GM04504 (cell line): ENCODE measurements at regions not wholly inside any gene's neighbourhood (a gene's known extent, or its start where the extent isn't known, plus 50 kb on each side); places are given as distances from the start of the nearest gene placed in this dataset.

ENCODE experiments used
- DNase-seq: peaks from one replicate; pipeline ENCODE4 v3.0.0-alpha.2; 2012; ENCODE audit warnings: low read depth

GRCh38 chr22:49623176-49623575, 204.5 kb downstream of the BRD1 start:
- DNase-seq, result no peak

- no peak for DNase-seq
Measured at GRCh38 chr22:49622241-49623105, 205.2 kb downstream of the BRD1 start.

GRCh38 chr22:49621601-49622210, 206.0 kb downstream of the BRD1 start:
- DNase-seq, result no peak

GRCh38 chr22:49620666-49621065, 207.0 kb downstream of the BRD1 start:
- no peak for DNase-seq

DNA sequence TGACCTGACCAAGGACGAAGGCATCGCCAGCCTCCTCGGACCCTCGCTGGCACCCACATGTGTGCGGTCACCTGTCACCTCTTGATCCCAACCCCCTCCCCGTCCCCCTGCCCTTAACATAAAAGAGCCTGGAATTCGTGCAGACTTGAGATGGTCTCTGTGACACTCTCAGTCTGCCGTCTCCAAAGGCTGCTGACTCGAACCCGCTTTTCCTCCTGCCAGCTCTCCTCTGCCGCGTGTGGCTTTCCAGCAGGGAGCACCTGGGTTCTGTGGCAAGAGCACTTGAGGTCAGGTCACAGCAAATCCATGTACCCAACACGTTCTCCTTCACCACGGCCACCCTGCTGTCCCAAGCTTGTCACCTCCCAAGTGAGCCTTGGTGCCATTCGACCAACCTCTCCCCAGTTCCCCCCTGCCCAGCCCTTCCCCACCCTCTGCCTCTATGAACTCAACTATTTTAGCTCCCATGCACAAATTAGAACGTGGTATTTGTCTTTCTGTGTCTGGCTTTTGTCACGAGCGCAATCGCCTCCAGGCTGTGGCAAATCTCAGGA, 207.6 kb downstream of the BRD1 start:
- no peak for DNase-seq

DNA sequence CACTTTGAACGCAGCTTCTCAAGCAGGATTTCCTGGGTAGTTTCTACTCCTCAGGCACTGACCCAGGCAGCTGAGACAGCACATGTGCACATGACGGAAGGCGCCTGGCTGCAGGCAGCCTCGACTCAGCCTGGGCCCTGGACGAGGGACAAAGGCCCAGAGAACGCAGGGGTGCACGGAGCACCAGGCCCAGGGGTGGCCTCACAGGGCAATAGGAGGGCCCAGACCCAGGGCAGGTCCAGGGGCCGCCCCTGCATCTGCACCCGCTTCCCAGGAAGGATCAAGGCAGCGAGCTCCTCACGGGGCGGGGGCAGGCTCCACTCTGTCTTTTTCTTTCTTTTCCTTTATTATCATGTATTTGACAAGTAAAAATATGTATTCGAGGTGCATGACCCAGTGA, 208.4 kb downstream of the BRD1 start:
- DNase-seq, result no peak

GRCh38 chr22:49618677-49618953, 209.1 kb downstream of the BRD1 start:
- no peak for DNase-seq

DNA sequence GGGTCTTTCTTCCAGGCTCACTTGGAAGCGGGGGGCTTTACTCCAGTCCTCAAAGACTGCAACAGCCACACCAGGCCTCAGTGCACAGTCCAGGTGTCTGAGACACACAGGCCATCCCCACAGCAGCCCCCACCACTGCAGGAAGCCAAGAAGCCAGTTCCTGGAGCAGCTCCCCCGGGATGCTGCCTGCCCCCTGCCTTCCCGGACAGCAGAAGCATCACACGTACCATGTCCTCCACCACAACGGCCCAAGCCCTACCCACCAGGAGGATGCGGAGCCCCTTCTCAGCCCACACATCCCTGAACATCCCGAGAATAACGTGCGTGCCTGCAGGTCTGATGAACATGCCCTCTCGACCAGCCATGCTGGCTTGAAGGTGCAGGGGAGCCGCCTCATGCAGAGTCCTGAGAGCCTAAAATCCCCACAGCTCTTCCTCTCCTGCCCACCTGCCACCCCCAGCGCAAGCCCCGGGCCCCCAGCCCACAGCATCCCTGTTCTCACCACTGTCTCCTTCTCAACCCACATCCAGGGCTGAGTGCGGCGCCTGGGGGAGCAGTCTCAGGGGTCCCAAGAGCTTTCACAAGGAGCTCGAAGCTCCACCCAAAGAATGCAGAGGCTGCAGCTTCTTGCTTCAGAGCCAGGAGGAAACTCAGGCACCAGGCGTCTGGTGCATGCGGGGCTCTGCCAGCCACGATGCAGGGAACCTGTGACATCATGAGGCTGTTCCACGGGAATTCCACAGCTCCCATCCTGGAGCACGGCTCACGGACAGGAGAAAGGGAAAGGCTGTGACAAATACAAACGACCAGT, 209.6 kb downstream of the BRD1 start:
- DNase-seq, result no peak

DNA sequence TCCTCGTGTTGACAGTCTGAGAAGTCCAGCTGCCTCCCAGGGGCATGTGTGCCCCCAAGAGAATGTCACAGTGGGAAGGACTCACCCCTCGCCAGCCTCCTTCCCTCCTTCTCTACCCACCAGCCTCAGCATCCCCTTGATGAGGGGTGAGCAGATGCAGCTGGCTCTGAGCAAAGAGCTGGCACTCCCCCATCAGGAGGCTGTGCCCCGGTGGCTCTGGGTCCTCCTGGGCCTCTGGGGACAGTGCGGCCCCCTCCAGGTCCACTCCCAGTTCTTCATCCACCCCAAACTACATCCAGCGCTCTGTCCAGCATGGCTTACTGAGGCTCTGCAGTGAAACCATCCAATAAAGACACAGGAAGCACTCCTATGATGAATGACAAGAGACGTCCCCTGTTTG, 210.4 kb downstream of the BRD1 start:
- DNase-seq, result no peak

- no peak for DNase-seq
Measured at GRCh38 chr22:49616356-49617231, 211.1 kb downstream of the BRD1 start.

DNA sequence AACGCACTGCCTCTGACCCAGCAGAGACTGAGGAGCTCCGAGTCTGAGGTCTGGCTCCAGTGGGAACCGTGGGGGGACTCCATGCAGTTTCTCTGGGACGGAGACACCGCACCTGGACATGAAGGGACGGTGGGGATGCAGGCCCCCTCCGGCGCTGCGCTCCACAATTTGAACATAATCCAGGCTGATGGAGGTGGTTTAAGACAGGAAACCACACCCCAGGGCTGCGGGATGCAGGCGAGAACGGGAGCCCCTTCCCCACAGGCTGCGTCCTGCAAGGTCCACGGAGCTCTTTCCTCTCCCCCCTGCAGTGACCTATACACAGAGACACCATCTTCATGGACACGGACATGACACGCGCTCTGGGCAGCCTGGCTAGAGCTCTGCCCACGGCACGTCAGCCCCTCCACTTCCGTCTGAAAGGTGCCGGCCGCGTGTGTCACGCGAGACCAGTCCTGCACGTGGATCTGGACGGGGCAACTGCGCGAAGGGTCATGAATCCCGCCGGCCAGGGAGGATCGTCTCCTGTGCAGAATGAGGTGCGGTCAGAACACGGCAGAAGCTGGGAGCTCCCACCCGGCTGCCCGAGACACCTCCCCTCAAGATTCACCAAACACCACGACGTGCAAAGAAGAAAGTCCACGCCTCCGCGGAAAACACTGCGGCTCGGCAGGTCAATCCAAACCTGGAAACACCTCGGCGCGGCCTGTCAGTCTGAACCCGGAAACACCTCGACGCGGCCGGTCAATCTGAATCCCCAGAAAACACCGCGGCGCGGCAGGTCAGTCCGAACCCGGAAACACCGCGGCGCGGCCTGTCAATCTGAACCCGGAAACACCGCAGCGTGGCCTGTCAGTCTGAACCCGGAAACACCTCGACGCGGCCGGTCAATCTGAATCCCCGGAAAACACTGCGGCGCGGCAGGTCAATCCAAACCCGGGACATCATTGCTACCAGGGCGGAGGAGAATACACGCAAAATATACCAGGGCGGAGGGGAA, 212.4 kb downstream of the BRD1 start:
- no peak for DNase-seq

GRCh38 chr22:49613511-49614270, 214.0 kb downstream of the BRD1 start:
- DNase-seq, result no peak

- no peak for DNase-seq
Measured at GRCh38 chr22:49613108-49613507, 214.6 kb downstream of the BRD1 start.

- no peak for DNase-seq
Measured at GRCh38 chr22:49609207-49609876, 218.3 kb downstream of the BRD1 start.

DNA sequence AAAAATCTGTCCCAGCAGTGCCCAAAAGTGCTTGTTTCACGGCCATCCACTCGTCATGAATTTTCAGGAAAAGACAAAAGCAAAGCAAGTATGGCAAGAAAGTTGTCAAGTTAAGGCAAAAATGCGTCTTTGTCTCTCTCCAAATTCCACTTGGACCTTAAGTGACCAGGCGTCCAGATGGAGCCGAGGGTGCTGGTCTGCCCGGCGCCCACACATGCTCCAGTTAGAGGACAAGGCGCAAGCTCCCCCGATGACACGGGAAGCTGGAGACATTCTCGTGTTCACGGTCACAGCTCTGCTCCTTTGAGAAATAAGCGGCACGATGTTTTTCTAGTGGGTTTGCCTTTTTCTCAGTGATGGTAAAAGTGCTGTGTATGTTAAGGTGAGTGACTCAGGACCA, 219.0 kb downstream of the BRD1 start:
- no peak for DNase-seq

- DNase-seq, result no peak
Measured at GRCh38 chr22:49608228-49608627, 219.4 kb downstream of the BRD1 start.

GRCh38 chr22:49607821-49608220, 219.9 kb downstream of the BRD1 start:
- no peak for DNase-seq

DNA sequence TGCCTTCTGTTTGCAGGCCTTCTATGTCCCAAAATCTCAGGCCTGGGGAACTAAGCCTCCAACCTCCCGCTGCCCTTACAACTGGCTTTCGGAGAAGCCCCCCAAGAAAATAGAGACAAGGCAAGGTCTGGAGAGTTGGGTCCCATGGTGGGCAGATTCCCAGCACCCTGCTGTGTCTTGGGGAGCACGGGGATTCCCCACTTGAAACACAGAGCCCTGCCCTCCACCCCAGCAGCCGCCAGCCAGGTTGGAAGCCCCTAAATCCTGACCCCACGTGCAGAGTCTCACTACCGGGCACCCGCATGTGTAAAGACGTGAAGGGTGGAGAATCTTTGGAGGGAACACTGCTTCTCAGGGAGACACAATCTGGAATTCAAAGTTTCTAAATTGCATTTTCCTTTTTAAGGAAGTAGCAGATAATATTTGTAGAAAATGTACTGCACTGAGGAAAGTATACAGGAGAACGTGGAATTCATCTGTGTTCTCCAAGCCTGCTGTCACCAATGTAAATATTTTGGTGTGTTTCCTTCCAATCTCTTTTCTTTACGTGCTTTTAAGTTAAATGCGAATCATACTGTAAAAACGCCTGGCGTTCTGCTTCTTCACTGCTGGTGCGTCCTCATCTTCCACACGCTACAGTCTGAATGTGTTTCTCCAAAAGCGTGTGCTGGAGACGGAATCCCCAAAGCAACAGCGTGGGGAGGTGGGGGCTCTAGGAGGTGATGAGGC, 220.9 kb downstream of the BRD1 start:
- no peak for DNase-seq
